Esophagus squamous epithelium (tissue), 5 donors: ENCODE measurements at regions not wholly inside any gene's neighbourhood (a gene's known extent, or its start where the extent isn't known, plus 50 kb on each side); places are given as distances from the start of the nearest gene placed in this dataset.

ENCODE experiments used
- DNase-seq: peaks from one replicate; lab custom pipeline; 2025; lab: John Stamatoyannopoulos, UW
- H3K27ac ChIP-seq, 4 donors: fragments of 200-600 bp; sonication (generic); one replicate each; pipeline ENCODE4 v1.5.1; 2016 to 2019; ENCODE audit warnings: mild to moderate bottlenecking in 1 of 4
- H3K27me3 ChIP-seq, 4 donors: fragments of 200-600 bp; sonication (generic); 1 replicate in 3 of 4; 2 replicates in 1 of 4; pipeline versions ENCODE4 v1.5.1 to v1.6.0; 2017 to 2021; ENCODE audit warnings: antibody characterized with exemption in 1 of 4
- H3K36me3 ChIP-seq, 3 donors: fragments of 200-600 bp; sonication (generic); one replicate each; pipeline ENCODE4 v1.5.1; 2016 to 2019
- H3K4me1 ChIP-seq, 3 donors: fragments of 200-600 bp; sonication (generic); one replicate each; pipeline ENCODE4 v1.5.1; 2017 to 2019
- H3K4me3 ChIP-seq, 4 donors: fragments of 200-600 bp; sonication (generic); 1 replicate in 3 of 4; 2 replicates in 1 of 4; pipeline ENCODE4 v1.5.1; 2016 to 2019; ENCODE audit warnings: mild to moderate bottlenecking in 2 of 4, moderate library complexity in 1 of 4
- H3K9me3 ChIP-seq, 3 donors: fragments of 200-600 bp; sonication (generic); one replicate each; pipeline ENCODE4 v1.5.1; 2016 to 2019
- CTCF ChIP-seq, 6 experiments: fragments of 450-650 bp in 4 of 6; fragments of 200-600 bp in 2 of 6; sonication (generic) in 2 of 6; IDR thresholded peaks; one replicate each; pipeline ENCODE4 v1.5.1; 2016 to 2019; ENCODE audit warnings: antibody characterized with exemption in 6 of 6, mild to moderate bottlenecking in 4 of 6, moderate library complexity in 4 of 6
- POLR2A ChIP-seq, 4 donors: fragments of 450-650 bp; IDR thresholded peaks; one replicate each; pipeline ENCODE4 v1.6.1; 2017; ENCODE audit warnings: antibody characterized with exemption in 4 of 4, mild to moderate bottlenecking in 4 of 4, moderate library complexity in 3 of 4
- WGBS, 2 donors: methylation state at CpG; one replicate each; pipeline ENCODE4 v1.1.5; 2018; 5-methylcytosine and 5-hydroxymethylcytosine counted together
- intact Hi-C: fragments of 100-400 bp; cut with DNase I; formaldehyde crosslinking; loops from one replicate; pipeline ENCODE4 v1.15.0; 2022
- donor health status: DM: yes; HTN: yes; CAD: no.

DNA sequence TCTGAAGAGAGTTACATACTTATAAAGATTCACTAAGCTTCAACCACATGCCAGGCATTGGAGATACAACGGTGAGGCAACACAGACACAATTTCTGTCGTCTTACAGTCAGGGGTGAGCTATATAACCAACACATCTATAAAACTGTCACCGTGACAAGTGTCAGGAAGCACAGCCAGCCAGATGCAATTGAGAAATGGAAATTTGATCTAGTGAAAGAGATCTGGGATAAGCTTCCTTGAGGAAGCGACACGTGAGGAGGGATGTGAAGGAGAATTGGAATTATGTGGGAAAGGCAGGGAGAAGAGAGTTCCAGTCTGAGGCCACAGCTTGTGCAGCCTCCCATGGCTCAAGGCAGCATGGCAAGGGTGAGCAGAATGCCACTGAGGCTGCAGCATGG lies 50.9 kb upstream of the ZNF354B start:
- Histone ChIP-seq H3K27ac (no peak overlapping the region), H3K27me3 (no peaks in the 10 kb centered on the region), H3K4me1 (peaks cover 0 to 6% (median 0%) of the 10 kb centered on the region in 3 donors), H3K9me3 (no peaks in the 10 kb centered on the region), H3K4me3 (no peak overlapping the region), H3K36me3 (no peaks in the 10 kb centered on the region)
- 70 to 93% methylated on average over 5 of the region's 5 CpGs for WGBS, 2 donors
- intact Hi-C loops = no loop called here
- DNase-seq = no peak
- TF ChIP-seq POLR2A (IDR thresholded peaks at IDR 0.05) = no peak
- TF ChIP-seq CTCF (IDR thresholded peaks at IDR 0.05) = no peak

GRCh38 chr5:178801021-178801420 lies 58.7 kb upstream of the ZNF354B start:
- peaks cover 0 to 10% (median 0%) of the 10 kb centered on the region in 4 donors for H3K27me3 ChIP-seq
- intact Hi-C loops = no loop called here
- 67% methylated on average over 3 to 5 of the region's 5 CpGs for WGBS, 2 donors
- H3K9me3 ChIP-seq = no peaks in the 10 kb centered on the region
- TF ChIP-seq POLR2A (IDR thresholded peaks at IDR 0.05) (no peak), CTCF (IDR thresholded peaks at IDR 0.05) (no peak)
- no peaks in the 10 kb centered on the region for H3K36me3 ChIP-seq
- no peak overlapping the region for H3K4me3 ChIP-seq
- no peak overlapping the region for H3K27ac ChIP-seq
- no peaks in the 10 kb centered on the region for H3K4me1 ChIP-seq
- DNase-seq = no peak

GRCh38 chr5:178797546-178798440 lies 62.0 kb upstream of the ZNF354B start:
- Histone ChIP-seq H3K4me1 (no peaks in the 10 kb centered on the region), H3K27me3 (peaks cover 0 to 10% (median 0%) of the 10 kb centered on the region in 4 donors), H3K9me3 (no peaks in the 10 kb centered on the region), H3K27ac (no peak overlapping the region), H3K4me3 (no peak overlapping the region), H3K36me3 (no peaks in the 10 kb centered on the region)
- TF ChIP-seq CTCF (IDR thresholded peaks at IDR 0.05) (no peak), POLR2A (IDR thresholded peaks at IDR 0.05) (no peak)
- 75 to 80% methylated on average over 8 to 14 of the region's 19 CpGs for WGBS, 2 donors
- intact Hi-C loops = no loop called here
- DNase-seq = no peak

DNA sequence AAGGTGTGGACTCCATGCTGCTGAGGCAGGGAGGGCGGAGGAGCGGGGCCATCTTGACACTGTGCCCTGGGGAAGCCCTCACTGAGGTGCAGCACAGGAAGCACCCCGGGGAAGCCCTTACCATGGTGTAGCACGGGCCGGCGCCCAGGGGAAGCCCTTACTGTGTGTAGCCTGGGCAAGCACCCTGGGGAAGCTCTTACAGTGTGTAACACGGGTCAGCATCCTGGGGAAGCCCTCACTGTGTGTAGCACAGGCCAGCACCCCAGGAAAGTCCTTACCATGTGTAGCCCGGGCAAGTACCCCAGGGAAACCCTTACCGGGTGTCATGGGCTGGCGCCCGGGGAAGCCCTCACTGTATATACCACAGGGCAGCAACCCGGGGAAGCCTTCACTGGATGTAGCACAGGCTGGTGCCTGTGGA lies 62.6 kb upstream of the ZNF354B start:
- WGBS, 2 donors = 67% methylated on average over 5 of the region's 12 CpGs; no CpG with 5 or more reads in 1 of the 2 donors

More for the DNA sequence above, 62.6 kb upstream of the ZNF354B start:
- Histone ChIP-seq H3K27me3 (peaks cover 0 to 10% (median 0%) of the 10 kb centered on the region in 4 donors), H3K27ac (no peak overlapping the region), H3K9me3 (no peaks in the 10 kb centered on the region), H3K4me1 (no peaks in the 10 kb centered on the region), H3K36me3 (no peaks in the 10 kb centered on the region), H3K4me3 (no peak overlapping the region)
- intact Hi-C loops = no loop called here
- DNase-seq = no peak
- TF ChIP-seq POLR2A (IDR thresholded peaks at IDR 0.05) = no peak
- no peak for TF ChIP-seq CTCF (IDR thresholded peaks at IDR 0.05)
